AG09319 (cell line): ENCODE measurements at regions not wholly inside any gene's neighbourhood (a gene's known extent, or its start where the extent isn't known, plus 50 kb on each side); places are given as distances from the start of the nearest gene placed in this dataset.

Experiments used
- DNase-seq: peaks from one replicate; pipeline ENCODE4 v3.0.0-alpha.2; 2010; ENCODE audit warnings: low read depth; ENCODE audit errors: extremely low read depth
- CTCF ChIP-seq: IDR thresholded peaks from 2 replicates; pipeline ENCODE4 v1.5.1; 2011; ENCODE audit warnings: low read depth, mild to moderate bottlenecking, inconsistent platforms, low read length, moderate library complexity

DNA sequence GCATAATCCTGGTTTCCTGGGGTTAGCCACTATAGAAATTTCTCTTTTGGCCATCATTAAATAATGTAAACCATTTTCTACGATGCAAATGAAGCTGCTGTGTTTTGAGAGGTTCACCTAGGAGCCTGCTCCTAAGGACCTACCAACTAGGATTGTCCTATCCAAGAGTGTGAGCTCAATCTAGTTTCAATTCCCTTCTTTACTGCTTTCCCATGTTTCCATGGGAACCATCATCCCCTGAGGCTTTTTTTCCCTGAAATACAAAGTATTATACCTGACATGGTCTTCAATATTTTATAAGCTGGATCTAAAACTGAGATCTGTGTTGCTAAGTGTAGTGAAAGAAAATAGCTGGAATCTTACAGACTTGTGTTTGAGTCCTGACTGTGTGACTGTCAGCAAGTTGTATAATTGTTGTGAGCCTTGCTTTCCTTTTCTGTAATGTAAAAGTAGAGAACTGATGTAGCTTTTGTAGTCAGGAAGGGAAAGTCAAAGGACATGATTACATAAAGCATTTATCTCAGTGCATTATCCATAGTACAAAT is 453.2 kb downstream of the PRR16 start:
- no peak for DNase-seq

DNA sequence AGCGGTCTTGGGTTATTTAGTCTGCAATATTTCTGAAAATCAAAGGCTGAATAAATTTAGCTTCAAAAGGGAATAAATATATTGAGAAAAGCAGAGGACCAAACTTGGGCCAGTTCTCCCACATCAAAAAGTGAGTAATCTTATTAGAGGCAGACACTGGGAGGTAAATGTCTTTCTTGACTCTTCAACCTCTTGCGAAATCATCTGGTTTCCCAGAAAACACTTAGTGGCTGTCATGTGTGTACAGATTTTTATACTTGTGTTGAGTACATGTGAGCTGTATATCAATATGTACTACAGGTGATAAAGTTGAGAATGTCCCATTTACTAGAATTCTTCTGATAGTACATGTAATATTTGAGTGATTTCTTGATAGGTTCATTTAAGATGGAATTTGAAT is 454.9 kb downstream of the PRR16 start:
- TF ChIP-seq CTCF = no peak
- DNase-seq = no peak

More for the DNA sequence above, 453.2 kb downstream of the PRR16 start:
- no peak for TF ChIP-seq CTCF

DNA sequence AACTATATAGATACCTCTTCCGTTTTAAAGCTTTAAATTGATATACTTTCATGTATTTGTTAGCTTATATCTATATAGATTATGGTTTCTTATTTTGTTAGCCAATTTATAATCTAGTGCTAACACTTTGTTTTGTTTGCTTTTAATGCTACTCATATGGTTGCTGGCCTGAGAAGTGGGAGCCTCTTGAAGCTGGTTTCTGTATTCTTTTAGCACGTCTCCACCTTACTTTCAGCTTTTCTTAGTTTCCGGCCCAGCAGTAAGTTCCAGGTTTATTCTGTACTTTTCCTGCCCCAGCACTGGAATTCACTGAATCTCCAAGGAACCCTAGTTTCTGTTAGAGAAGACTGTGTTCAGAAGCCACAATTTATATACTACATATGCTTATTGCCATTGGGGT is 458.9 kb downstream of the PRR16 start:
- DNase-seq = no peak
- no peak for TF ChIP-seq CTCF

DNA sequence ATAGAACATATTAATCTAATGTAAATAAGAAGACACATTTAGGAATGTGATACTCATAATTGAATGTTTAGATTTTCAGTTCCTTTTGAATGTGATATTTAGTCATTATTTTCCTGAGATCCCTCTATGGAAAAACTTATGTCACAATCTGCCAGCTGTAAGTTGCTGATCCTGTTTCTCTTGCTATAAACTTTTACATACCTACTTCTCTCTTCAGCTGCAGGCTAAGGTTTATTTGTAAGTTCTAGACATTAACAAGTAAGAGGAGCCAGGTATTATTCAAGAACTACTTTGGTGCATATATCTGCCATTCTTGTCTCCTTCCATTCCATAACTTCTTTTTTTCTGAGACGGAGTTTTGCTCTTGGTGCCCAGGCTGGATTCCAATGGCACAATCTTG is 462.4 kb downstream of the PRR16 start:
- DNase-seq = no peak
- TF ChIP-seq CTCF = no peak

GRCh38 chr5:120927950-120928530 is 463.9 kb downstream of the PRR16 start:
- no peak for TF ChIP-seq CTCF
- DNase-seq = no peak

DNA sequence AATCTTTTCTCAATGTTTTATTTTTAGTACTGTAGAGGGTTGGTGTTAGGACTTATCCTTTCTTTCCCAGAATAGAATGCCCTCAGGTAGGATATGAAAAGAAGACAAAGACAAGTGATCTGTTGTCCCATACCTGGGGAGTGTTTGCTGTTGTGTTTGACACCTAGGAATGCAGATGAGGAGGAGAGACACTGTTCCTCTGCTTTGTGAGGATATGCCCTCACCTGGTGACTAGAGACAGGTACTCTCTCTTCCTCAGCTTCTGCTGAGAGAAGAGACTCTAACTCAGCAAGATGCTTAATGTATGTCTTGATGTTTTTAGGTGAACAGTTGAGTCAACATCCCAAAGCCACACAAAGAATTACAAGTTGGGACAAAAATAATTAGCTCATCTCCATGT is 468.4 kb downstream of the PRR16 start:
- DNase-seq = no peak
- no peak for TF ChIP-seq CTCF

GRCh38 chr5:120934031-120934430 is 469.9 kb downstream of the PRR16 start:
- no peak for TF ChIP-seq CTCF
- DNase-seq = no peak
